ENCODE measurements at regions not wholly inside any gene's neighbourhood (a gene's known extent, or its start where the extent isn't known, plus 50 kb on each side); places are given as distances from the start of the nearest gene placed in this dataset.

GRCh38 chr4:15260758-15261157, 167.1 kb upstream of the C1QTNF7 start:
- no peak overlapping the region for H3K4me3 Mint-ChIP-seq
- ATAC-seq, result no peak

GRCh38 chr4:15262396-15262795, 165.4 kb upstream of the C1QTNF7 start:
- Mint-ChIP-seq H3K27ac (no peak overlapping the region), H3K36me3 (no peaks in the 10 kb centered on the region), H3K9me3 (peaks cover 14% of the 10 kb centered on the region), H3K4me3 (no peak overlapping the region), H3K4me1 (no peaks in the 10 kb centered on the region)
- ATAC-seq (no peak), DNase-seq (ENCODE audit: low spot score in 2 of 2) (no peak)

More at GRCh38 chr4:15260758-15261157, 167.1 kb upstream of the C1QTNF7 start:
- Mint-ChIP-seq H3K27ac (no peak overlapping the region), H3K36me3 (no peaks in the 10 kb centered on the region), H3K4me1 (no peaks in the 10 kb centered on the region), H3K9me3 (peaks cover 12% of the 10 kb centered on the region)
- no peak for DNase-seq (ENCODE audit: low spot score in 2 of 2)

GRCh38 chr4:15270201-15270600, 157.6 kb upstream of the C1QTNF7 start:
- Mint-ChIP-seq H3K4me3 (no peak overlapping the region), H3K4me1 (no peaks in the 10 kb centered on the region), H3K36me3 (no peaks in the 10 kb centered on the region), H3K27ac (no peak overlapping the region), H3K9me3 (peaks cover 22% of the 10 kb centered on the region)
- ATAC-seq (no peak), DNase-seq (ENCODE audit: low spot score in 2 of 2) (no peak)

GRCh38 chr4:15286041-15286440, 141.8 kb upstream of the C1QTNF7 start:
- no peaks in the 10 kb centered on the region for H3K36me3 Mint-ChIP-seq
- no peaks in the 10 kb centered on the region for H3K4me1 Mint-ChIP-seq
- DNase-seq (ENCODE audit: low spot score in 2 of 2) (no peak), ATAC-seq (no peak)
- H3K9me3 Mint-ChIP-seq, result peaks cover 4% of the 10 kb centered on the region
- H3K4me3 Mint-ChIP-seq, result no peak overlapping the region
- H3K27ac Mint-ChIP-seq, result no peak overlapping the region

GRCh38 chr4:15291122-15291521, 136.7 kb upstream of the C1QTNF7 start:
- H3K27ac Mint-ChIP-seq, result no peak overlapping the region
- H3K4me3 Mint-ChIP-seq, result no peak overlapping the region
- no peak for ATAC-seq
- H3K36me3 Mint-ChIP-seq, result no peaks in the 10 kb centered on the region
- no peaks in the 10 kb centered on the region for H3K4me1 Mint-ChIP-seq
- no peak for DNase-seq (ENCODE audit: low spot score in 2 of 2)
- no peaks in the 10 kb centered on the region for H3K9me3 Mint-ChIP-seq

GRCh38 chr4:15293711-15294110, 134.1 kb upstream of the C1QTNF7 start:
- Mint-ChIP-seq H3K9me3 (no peaks in the 10 kb centered on the region), H3K36me3 (no peaks in the 10 kb centered on the region), H3K27ac (no peak overlapping the region), H3K4me1 (no peaks in the 10 kb centered on the region), H3K4me3 (no peak overlapping the region)
- no peak for DNase-seq (ENCODE audit: low spot score in 2 of 2)
- ATAC-seq, result no peak

GRCh38 chr4:15294202-15294601, 133.6 kb upstream of the C1QTNF7 start:
- DNase-seq (ENCODE audit: low spot score in 2 of 2), result no peak
- no peak for ATAC-seq
- H3K4me1 Mint-ChIP-seq, result no peaks in the 10 kb centered on the region

GRCh38 chr4:15294832-15295231, 133.0 kb upstream of the C1QTNF7 start:
- no peak for DNase-seq (ENCODE audit: low spot score in 2 of 2)
- no peaks in the 10 kb centered on the region for H3K4me1 Mint-ChIP-seq
- H3K27ac Mint-ChIP-seq, result no peak overlapping the region
- no peaks in the 10 kb centered on the region for H3K36me3 Mint-ChIP-seq
- H3K4me3 Mint-ChIP-seq, result no peak overlapping the region
- ATAC-seq, result no peak
- H3K9me3 Mint-ChIP-seq, result no peaks in the 10 kb centered on the region

More at GRCh38 chr4:15294202-15294601, 133.6 kb upstream of the C1QTNF7 start:
- Mint-ChIP-seq H3K9me3 (no peaks in the 10 kb centered on the region), H3K4me3 (no peak overlapping the region), H3K27ac (no peak overlapping the region), H3K36me3 (no peaks in the 10 kb centered on the region)

GRCh38 chr4:15295421-15296162, 132.2 kb upstream of the C1QTNF7 start:
- Mint-ChIP-seq H3K27ac (no peak overlapping the region), H3K9me3 (no peaks in the 10 kb centered on the region), H3K36me3 (no peaks in the 10 kb centered on the region), H3K4me3 (no peak overlapping the region), H3K4me1 (no peaks in the 10 kb centered on the region)
- DNase-seq (ENCODE audit: low spot score in 2 of 2) (no peak), ATAC-seq (no peak)

GRCh38 chr4:15297344-15297743, 130.5 kb upstream of the C1QTNF7 start:
- ATAC-seq (no peak), DNase-seq (ENCODE audit: low spot score in 2 of 2) (no peak)
- H3K4me3 Mint-ChIP-seq, result no peak overlapping the region
- H3K4me1 Mint-ChIP-seq, result no peaks in the 10 kb centered on the region
- H3K27ac Mint-ChIP-seq, result no peak overlapping the region
- H3K9me3 Mint-ChIP-seq, result no peaks in the 10 kb centered on the region
- no peaks in the 10 kb centered on the region for H3K36me3 Mint-ChIP-seq

- Mint-ChIP-seq H3K4me1 (no peaks in the 10 kb centered on the region), H3K27ac (no peak overlapping the region), H3K4me3 (no peak overlapping the region), H3K9me3 (no peaks in the 10 kb centered on the region), H3K36me3 (no peaks in the 10 kb centered on the region)
- ATAC-seq (no peak), DNase-seq (ENCODE audit: low spot score in 2 of 2) (no peak)
Measured at GRCh38 chr4:15299627-15300026, 128.2 kb upstream of the C1QTNF7 start.

- Mint-ChIP-seq H3K27ac (no peak overlapping the region), H3K4me1 (no peaks in the 10 kb centered on the region), H3K4me3 (no peak overlapping the region), H3K9me3 (no peaks in the 10 kb centered on the region), H3K36me3 (no peaks in the 10 kb centered on the region)
- ATAC-seq, result no peak
- no peak for DNase-seq (ENCODE audit: low spot score in 2 of 2)
Measured at GRCh38 chr4:15303052-15303641, 124.7 kb upstream of the C1QTNF7 start.

GRCh38 chr4:15314974-15315373, 112.9 kb upstream of the C1QTNF7 start:
- ATAC-seq (no peak), DNase-seq (ENCODE audit: low spot score in 2 of 2) (no peak)
- no peaks in the 10 kb centered on the region for H3K9me3 Mint-ChIP-seq
- no peak overlapping the region for H3K4me3 Mint-ChIP-seq
- no peak overlapping the region for H3K27ac Mint-ChIP-seq
- no peaks in the 10 kb centered on the region for H3K4me1 Mint-ChIP-seq
- no peaks in the 10 kb centered on the region for H3K36me3 Mint-ChIP-seq

GRCh38 chr4:15317246-15317645, 110.6 kb upstream of the C1QTNF7 start:
- no peaks in the 10 kb centered on the region for H3K4me1 Mint-ChIP-seq
- ATAC-seq, result no peak
- no peak for DNase-seq (ENCODE audit: low spot score in 2 of 2)
- no peak overlapping the region for H3K4me3 Mint-ChIP-seq
- no peaks in the 10 kb centered on the region for H3K36me3 Mint-ChIP-seq
- H3K9me3 Mint-ChIP-seq, result no peaks in the 10 kb centered on the region
- no peak overlapping the region for H3K27ac Mint-ChIP-seq

- Mint-ChIP-seq H3K4me3 (no peak overlapping the region), H3K27ac (no peak overlapping the region), H3K9me3 (no peaks in the 10 kb centered on the region), H3K4me1 (no peaks in the 10 kb centered on the region), H3K36me3 (no peaks in the 10 kb centered on the region)
- DNase-seq (ENCODE audit: low spot score in 2 of 2) (no peak), ATAC-seq (no peak)
Measured at GRCh38 chr4:15318621-15319348, 109.0 kb upstream of the C1QTNF7 start.

Data from stimulated activated effector memory CD8-positive, alpha-beta T cell treated with anti-CD3 and anti-CD28 coated beads, Interleukin-12 subunit alpha, Interleukin-12 subunit beta, amount 100 ng/mL, for 72 hours (primary cell).